GM08714 (cell line): ENCODE measurements at regions not wholly inside any gene's neighbourhood (a gene's known extent, or its start where the extent isn't known, plus 50 kb on each side); places are given as distances from the start of the nearest gene placed in this dataset.

Experiments
- H3K4me3 ChIP-seq: fragments of 200-500 bp; sonication (Bioruptor generic); 2 replicates; pipeline ENCODE4 v1.5.1; 2014; ENCODE audit warnings: mild to moderate bottlenecking, low read length, inconsistent platforms
- ZNF274 ChIP-seq: IDR thresholded peaks from 2 replicates; pipeline ENCODE4 v1.6.1; 2012; ENCODE audit warnings: mild to moderate bottlenecking, low read depth, low read length

DNA sequence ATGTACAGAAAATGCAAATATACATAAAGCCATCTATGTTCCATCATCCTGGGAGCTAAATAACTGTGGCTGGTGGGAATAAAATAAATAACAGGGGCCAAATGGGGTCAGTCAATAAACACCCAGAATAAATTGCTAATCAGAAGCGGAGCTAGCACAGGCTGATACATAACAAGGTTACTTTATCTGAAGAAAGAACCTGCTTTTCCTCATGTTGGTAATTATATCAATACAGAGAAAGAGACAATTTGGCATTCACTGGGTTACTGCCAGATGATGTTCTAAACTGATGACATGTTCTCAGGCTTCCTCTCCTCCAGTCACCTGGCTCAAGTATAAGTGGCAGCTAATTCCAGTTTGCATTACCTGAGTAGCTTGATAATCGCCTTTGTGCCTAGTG lies 144.9 kb upstream of the CD180 start:
- TF ChIP-seq ZNF274, result no peak
- no peak overlapping the region for H3K4me3 ChIP-seq

DNA sequence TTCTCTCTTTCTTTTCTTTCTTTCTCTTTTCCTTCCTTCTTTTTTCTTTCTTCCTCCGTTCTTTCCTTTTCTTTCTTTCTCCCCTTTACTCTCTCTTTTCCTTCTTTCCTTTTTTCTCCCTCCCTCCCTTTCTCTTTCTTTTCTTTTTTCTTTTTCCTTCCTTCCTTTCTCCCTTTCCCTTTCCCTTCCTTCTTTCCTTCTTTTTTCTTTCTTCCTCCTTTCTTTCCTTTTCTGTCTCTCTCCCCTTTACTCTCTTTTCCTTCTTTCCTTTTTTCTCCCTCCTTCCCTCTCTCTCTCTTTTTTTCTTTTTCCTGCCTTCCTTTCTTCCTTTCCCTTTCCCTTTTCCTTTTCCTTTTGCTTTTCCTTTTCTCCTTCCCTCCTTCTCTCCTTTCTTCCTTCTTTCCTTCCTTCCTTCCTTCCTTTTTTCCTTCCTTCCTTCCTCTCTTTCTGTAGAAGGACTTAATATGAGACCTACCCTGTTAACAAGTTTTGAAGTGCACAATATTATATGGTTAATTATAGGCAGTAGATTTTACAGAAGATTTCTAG lies 142.7 kb upstream of the CD180 start:
- no peak for TF ChIP-seq ZNF274
- H3K4me3 ChIP-seq, result no peak overlapping the region

DNA sequence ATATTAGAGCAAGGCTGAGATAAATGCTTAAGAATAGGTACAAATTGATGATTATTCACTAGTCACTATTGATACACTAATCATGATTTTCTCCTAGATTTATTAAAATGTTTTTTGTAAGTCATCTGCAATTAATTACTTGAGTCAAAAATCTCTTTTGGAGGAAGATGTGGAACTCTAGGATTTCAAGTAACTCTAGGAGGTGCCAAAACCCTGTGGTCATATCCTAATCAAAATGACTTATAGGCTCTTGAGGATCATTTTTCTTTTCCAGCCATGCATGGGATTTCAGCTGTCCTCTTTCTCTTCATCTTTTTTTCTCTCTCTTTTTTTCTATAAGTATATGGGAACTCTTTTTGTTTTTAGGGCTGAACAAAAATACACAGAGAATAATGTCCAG lies 141.8 kb upstream of the CD180 start:
- TF ChIP-seq ZNF274, result no peak

DNA sequence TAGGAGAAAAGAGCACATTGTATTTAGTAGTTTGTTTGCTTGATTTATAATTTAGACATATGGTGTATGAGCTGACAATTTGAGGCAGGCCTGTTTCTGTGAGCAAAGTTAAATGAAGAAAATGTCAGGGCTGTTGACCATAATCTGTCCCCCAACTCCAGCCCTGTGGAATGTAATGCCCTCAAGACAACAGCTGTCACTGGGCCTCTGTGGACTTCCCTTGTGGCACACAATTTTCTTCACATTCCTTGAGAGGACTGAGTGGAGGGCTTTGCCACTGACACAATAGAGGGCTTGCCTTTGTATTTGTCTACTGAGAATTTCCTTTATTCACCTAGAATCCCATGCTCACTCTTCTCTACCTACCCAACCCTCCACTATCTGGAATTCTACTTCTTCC lies 141.2 kb upstream of the CD180 start:
- no peak overlapping the region for H3K4me3 ChIP-seq
- no peak for TF ChIP-seq ZNF274

More for the DNA sequence above, 141.8 kb upstream of the CD180 start:
- H3K4me3 ChIP-seq, result no peak overlapping the region

DNA sequence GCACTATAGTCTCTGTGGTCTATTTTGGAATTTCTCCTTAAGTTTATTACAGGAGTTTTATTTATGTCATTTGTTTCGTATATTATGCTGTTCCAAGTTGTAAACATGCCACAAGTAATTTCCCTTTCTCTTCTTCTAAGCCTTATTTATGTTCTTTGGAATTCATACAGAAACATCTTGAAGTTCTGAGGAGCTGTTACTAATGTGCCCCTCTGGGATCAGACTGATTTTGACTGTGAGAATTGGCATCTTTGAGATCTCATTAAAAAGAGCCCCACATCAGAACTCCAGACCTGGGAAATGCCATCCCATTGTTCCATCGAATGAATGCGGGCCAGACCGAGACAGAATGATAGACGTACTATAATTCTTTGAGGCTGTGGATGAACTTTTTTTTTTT lies 138.8 kb upstream of the CD180 start:
- TF ChIP-seq ZNF274, result no peak
- no peak overlapping the region for H3K4me3 ChIP-seq

DNA sequence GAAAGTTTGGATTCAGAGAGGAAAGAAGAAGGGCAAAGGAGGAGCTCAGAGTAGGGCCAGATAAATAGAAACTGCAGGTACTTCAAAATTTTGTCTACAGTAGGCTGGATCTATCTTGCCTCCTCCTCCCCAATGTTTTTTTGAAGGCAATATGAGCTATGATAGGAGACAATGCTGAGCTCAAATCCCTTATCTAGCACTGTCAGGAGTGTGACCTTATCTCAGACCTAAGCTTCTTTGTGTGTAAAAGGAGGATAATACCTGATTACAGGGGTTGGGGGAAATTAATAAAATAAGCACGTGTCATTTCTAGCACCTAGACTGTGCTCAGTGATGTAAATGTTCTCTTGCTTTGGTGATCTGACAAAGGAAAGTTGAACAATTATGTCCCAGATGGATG lies 137.8 kb upstream of the CD180 start:
- H3K4me3 ChIP-seq, result no peak overlapping the region
- TF ChIP-seq ZNF274, result no peak

DNA sequence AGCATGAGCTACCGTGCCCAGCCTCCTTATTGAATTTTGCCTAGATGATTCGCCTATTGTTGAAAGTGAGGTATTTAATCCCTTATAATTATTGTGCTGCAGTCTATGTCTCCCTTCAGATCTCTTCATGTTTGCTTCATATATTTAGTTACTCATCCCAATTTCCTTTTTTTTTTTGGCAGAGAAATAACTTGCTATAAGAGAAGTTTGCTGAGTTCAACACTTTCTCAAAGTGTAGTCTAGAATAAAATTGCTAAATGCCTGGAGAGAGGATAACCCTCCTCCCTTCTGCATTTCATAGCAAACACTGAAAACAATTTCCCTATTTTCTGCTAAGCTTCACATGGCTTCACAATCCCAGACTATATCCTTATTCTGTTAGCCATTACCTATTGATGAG lies 136.6 kb upstream of the CD180 start:
- no peak overlapping the region for H3K4me3 ChIP-seq
- TF ChIP-seq ZNF274, result no peak

DNA sequence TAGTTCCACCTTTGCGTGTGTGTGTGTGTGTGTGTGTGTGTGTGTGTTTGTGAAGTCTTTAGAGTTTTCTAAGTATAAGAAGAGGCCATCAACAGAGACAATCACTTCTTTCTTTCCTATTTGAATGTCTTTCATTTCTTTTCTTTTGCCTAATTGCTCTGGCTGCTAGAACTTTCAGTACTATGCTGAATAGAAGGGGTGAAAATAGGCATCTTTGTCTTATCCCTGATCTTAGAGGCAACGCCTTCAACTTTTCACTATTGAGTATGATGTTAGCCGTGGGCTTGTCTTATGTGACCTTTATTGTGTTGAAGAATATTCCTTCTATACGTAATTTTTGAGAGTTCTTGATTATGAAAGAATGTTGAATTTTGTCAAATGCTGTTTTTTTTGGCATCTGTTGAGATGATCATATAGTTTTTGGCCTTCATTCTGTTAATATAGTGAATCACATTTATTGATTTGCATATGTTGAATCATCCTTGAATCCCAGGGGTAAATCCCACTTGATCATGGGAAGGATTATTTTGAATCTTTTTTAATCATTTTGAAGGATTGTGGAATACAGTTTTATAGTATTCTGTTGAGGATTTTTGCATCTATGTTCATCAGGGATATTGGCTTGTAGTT lies 134.8 kb upstream of the CD180 start:
- no peak overlapping the region for H3K4me3 ChIP-seq
- TF ChIP-seq ZNF274, result no peak

DNA sequence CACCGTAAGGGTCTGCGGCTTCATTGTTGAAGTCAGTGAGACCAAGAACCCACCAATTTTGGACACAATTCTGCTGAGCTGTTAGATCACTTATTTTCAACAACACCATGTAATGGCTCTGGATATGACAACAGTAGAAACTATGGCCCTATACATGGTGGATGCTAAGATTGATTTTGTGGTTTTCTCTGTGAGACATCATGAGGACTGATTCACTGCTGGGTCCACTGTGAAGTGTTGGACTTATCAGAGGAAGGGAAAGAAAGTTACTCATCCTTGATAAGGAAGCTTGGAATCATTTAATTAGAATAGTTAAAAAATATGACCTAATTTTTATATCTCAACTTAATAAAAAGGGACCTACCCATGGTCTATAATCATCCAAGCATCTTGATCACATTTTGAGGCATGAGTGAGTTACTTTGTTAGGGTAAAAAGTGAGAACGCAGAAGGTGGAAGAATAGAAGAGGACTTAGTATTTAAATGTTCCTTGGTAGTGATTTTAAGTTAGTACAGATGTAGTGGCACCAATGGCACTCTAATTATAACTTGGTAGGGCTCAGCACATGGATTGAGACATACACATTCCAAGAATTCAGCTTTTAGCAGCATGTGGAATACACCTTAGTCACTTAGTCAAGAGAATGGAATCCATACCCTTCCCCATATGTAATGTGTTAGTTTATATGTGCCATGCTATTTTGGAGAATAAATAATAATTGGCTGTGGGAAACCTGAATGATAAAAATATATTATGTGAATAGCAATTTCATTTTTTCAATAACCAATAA lies 123.5 kb upstream of the CD180 start:
- no peak overlapping the region for H3K4me3 ChIP-seq
- TF ChIP-seq ZNF274, result no peak

DNA sequence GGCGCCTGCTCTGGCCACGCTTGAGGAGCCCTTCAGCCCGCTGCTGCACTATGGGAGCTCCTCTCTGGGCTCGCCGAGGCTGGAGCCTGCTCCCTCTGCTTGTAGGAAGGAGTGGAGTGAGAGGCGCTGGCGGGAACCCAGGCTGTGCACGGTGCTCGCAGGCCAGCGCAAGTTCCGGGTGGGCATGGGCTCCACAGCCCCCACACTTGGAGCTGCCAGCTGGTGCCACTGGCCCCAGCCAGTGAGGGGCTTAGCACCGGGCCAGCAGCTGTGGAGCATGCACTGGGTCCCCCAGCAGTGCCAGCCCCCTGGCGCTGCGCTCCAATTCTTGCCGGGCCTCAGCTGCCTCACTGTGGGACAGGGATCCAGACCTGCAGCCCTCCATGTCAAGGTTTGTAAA lies 122.1 kb upstream of the CD180 start:
- H3K4me3 ChIP-seq, result no peak overlapping the region
- TF ChIP-seq ZNF274, result no peak

DNA sequence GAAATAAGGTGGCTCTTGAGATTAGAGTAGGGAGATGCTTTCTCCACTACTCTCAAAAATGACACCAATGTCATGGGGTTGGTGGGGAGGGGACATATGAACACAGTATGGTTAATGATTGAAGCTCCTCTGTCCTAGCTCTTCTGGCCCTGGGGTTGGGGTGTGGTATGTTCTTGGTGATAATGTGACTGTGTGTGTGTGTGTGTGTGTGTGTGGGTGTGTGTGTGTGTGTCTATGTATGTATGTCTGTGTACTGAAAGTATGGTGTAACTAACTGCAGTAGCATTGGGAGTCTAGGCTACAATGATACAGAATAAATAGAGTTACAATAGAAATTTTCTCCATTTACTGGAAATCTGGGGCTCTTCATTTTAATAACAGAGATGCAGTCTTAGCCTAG lies 121.0 kb upstream of the CD180 start:
- no peak for TF ChIP-seq ZNF274
- no peak overlapping the region for H3K4me3 ChIP-seq

DNA sequence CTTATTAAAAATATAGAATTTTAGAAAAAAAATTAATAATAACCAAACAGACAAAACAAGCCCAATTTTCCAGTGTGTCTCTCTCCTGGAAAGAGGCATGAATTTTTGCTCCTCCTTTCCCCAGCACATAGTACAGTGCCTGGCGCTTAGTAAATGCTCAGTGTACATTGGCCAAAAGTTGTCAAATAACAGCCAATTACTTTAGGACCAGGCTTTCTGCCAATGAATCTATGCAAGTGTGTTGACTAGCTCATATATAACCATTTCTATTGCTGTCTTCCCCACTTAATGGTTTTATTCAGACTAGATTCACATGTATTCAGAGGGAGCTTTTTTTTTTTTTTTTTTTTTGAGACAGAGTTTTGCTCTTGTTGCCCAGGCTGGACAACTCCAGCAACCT lies 120.1 kb upstream of the CD180 start:
- TF ChIP-seq ZNF274, result no peak
- no peak overlapping the region for H3K4me3 ChIP-seq

DNA sequence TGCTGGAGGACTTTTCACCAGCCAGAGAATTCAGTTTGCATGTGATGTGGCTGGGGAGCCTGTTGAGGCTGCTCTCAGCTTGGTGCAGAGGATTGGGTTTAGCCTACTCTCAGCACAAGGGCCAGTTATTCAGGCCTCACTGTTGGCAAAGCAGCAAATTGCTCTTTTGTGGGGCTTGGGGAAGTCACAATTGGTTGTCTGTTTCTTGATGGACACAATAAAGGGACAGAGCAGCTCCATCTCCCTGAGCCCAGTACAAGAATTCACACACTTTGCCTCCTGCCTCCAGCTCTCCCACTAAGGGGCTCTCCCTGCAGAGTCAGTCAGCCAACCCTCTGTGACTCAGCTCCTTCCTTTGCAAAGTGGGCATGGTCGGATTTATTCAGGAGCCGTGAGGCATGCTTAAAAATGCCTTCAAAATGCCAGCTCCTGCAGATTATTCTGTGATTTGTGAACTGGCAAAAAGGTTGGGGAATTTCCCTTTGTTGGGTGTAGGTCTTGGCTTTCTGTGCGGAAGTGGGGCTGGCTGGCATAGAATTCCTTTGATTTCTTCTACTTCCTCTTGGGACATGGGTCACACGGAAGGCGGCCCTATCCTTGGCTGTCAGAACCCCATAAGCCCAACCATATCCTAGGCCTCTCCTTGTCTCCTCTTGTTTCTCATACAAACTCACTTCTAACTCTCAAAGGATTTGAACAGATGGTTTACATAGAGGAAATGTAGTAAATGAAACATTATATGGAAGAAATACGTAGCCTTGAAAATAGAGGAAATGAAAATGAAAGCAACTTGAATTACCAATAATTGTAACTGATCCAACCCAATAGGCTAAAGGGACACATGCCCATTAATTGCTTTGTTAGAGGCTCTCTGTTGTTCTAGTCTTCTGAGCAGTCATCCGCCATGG lies 118.7 kb upstream of the CD180 start:
- TF ChIP-seq ZNF274, result no peak
- H3K4me3 ChIP-seq, result no peak overlapping the region

DNA sequence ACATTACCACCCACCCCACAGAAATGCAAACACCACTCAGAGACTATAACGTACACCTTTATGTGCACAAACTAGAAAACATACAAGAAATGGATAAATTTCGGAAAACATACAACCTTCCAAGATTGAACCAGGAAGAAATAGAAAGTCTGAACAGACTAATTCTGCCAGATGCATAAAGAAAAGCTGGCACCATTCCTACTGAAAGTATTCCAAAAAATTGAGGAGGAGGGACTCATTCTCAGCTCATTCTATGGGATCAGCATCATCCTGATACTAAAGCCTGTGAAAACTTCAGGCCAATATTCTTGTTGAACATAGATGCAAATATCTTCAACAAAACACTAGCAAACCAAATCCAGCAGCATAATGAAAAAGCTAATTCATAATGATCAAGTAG lies 115.1 kb upstream of the CD180 start:
- no peak for TF ChIP-seq ZNF274
- H3K4me3 ChIP-seq, result no peak overlapping the region
